ENCODE measurements at regions not wholly inside any gene's neighbourhood (a gene's known extent, or its start where the extent isn't known, plus 50 kb on each side); places are given as distances from the start of the nearest gene placed in this dataset.

DNA sequence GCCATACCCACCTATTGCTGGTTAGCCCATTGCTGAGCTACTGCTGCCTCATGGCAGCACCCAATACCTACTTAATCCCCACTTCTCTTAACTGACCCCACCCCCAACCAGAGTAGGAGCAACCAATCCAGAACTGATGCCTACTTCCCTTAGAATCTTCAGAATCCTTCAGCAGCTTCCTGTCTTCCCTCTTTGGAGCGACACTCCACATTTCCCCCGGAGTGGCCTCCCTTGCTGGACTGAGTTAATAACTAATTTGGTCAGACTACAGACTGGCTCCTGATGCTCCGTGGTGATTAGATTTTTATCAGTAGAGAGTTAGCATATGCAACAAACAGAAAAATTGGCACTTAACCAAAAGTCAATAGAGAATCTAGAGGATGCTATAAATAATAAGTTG is 51.2 kb upstream of the UBR2 start:
- ChIA-PET POLR2A (interaction anchor here (1.2 kb wide), 1 partner anchor 60 kb away, joined by 4 read pairs; no protein-coding TSS in a partner anchor), CTCF (interaction anchor here (0.7 kb wide), 1 partner anchor 446 kb away, joined by 3 read pairs; no protein-coding TSS in a partner anchor)
- no peak for TF ChIP-seq BHLHE40 (IDR thresholded peaks at IDR 0.05; ENCODE audit: borderline replicate concordance)
- no peak for TF ChIP-seq TARDBP (IDR thresholded peaks at IDR 0.05)
- TF ChIP-seq NFRKB (IDR thresholded peaks at IDR 0.05), result no peak
- TF ChIP-seq, protein P1, sequence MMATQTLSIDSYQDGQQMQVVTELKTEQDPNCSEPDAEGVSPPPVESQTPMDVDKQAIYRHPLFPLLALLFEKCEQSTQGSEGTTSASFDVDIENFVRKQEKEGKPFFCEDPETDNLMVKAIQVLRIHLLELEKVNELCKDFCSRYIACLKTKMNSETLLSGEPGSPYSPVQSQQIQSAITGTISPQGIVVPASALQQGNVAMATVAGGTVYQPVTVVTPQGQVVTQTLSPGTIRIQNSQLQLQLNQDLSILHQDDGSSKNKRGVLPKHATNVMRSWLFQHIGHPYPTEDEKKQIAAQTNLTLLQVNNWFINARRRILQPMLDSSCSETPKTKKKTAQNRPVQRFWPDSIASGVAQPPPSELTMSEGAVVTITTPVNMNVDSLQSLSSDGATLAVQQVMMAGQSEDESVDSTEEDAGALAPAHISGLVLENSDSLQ (IDR thresholded peaks at IDR 0.05), result no peak
- TF ChIP-seq ARNT (IDR thresholded peaks at IDR 0.05), result no peak
- TF ChIP-seq FOXK2 (IDR thresholded peaks at IDR 0.05), result no peak
- no peak for TF ChIP-seq HDGF (IDR thresholded peaks at IDR 0.05; ENCODE audit: borderline replicate concordance)
- no peak for TF ChIP-seq FOXA1 (IDR thresholded peaks at IDR 0.05)
- TF ChIP-seq SP1 (IDR thresholded peaks at IDR 0.05), result no peak
- no peak for TF ChIP-seq FOXM1 (IDR thresholded peaks at IDR 0.05; ENCODE audit: borderline replicate concordance)
- TF ChIP-seq CTBP1 (IDR thresholded peaks at IDR 0.05; ENCODE audit: borderline replicate concordance), result no peak
- no peak for TF ChIP-seq ZNF384 (IDR thresholded peaks at IDR 0.05)
- TF ChIP-seq SUZ12 (IDR thresholded peaks at IDR 0.05), result no peak
- TF ChIP-seq L3MBTL2 (conservative IDR thresholded peaks at IDR 0.05), result no peak
- no peak for TF ChIP-seq ELF4 (IDR thresholded peaks at IDR 0.05)
- no peak for TF ChIP-seq LEF1 (IDR thresholded peaks at IDR 0.05; ENCODE audit: borderline replicate concordance)
- DNase-seq (ENCODE audit: extremely low spot score), result no peak

DNA sequence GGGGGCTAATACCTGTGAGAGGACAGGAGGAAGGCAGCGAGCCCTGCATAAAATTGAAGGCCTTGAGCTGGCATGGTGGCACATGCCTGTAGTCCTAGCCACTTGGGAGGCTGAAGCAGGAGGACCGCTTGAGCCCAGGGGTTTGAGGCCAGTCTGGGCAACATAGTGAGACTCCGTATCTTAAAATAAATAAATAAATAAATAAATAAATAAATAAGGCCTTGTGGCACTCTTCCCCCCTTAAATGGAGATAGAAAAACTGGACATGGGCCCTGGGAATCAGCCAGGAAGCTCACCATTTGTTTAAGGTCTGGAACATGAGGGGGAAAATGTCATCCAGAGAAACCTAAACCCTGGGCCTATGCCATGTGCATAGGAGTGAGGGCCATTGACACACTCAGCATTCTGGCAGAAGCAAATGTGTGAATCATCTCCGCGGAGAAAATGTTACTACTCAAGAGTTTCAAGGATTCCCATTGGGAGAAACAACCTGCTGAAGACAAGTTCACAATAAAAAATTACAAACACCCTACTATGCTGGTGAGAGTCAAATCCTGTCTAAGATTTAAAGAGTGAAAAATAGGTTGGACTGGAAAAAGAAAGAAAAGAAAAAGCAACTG is 51.9 kb upstream of the UBR2 start:
- TF ChIP-seq ARNT (IDR thresholded peaks at IDR 0.05) (no peak), HDGF (IDR thresholded peaks at IDR 0.05; ENCODE audit: borderline replicate concordance) (no peak), SUZ12 (IDR thresholded peaks at IDR 0.05) (no peak), SP1 (IDR thresholded peaks at IDR 0.05) (no peak), TARDBP (IDR thresholded peaks at IDR 0.05) (no peak), LEF1 (IDR thresholded peaks at IDR 0.05; ENCODE audit: borderline replicate concordance) (no peak), CTBP1 (IDR thresholded peaks at IDR 0.05; ENCODE audit: borderline replicate concordance) (no peak), BHLHE40 (IDR thresholded peaks at IDR 0.05; ENCODE audit: borderline replicate concordance) (no peak), NFRKB (IDR thresholded peaks at IDR 0.05) (no peak), FOXK2 (IDR thresholded peaks at IDR 0.05) (no peak), ZNF384 (IDR thresholded peaks at IDR 0.05) (no peak), L3MBTL2 (conservative IDR thresholded peaks at IDR 0.05) (no peak)
- DNase-seq (ENCODE audit: extremely low spot score), result no peak
- CTCF ChIA-PET, result no interaction called here
- POLR2A ChIA-PET, result interaction anchor here (1.2 kb wide), 1 partner anchor 59 kb away, joined by 4 read pairs; no protein-coding TSS in a partner anchor

DNA sequence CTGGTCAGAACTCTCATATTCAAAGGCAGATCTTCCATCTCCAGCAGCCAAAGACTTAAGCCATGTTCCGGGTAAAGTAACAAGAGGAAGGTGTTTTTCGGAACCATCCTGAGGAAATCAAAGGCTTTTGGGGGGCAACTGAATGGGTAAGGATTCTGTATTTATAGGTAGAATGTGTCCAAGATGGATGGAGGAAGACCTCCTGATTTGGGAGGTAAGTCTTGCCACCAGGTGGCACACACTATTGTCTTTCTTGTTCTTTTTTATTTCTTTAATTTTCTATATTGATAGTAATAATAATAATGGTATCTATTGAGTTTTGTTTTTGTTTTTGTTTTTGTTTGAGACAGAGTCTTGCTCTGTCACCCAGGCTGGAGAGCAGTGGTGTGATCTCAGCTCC is 53.0 kb upstream of the UBR2 start:
- CTCF ChIA-PET, result interaction anchor here (0.6 to 1.0 kb wide), 2 partner anchors 50 to 1834 kb away, joined by 3 to 4 read pairs; no protein-coding TSS in a partner anchor
- POLR2A ChIA-PET, result no interaction called here
- no peak for TF ChIP-seq LEF1 (IDR thresholded peaks at IDR 0.05; ENCODE audit: borderline replicate concordance)
- no peak for TF ChIP-seq FOXK2 (IDR thresholded peaks at IDR 0.05)
- TF ChIP-seq FOXA1 (IDR thresholded peaks at IDR 0.05), result no peak
- DNase-seq (ENCODE audit: extremely low spot score), result no peak

DNA sequence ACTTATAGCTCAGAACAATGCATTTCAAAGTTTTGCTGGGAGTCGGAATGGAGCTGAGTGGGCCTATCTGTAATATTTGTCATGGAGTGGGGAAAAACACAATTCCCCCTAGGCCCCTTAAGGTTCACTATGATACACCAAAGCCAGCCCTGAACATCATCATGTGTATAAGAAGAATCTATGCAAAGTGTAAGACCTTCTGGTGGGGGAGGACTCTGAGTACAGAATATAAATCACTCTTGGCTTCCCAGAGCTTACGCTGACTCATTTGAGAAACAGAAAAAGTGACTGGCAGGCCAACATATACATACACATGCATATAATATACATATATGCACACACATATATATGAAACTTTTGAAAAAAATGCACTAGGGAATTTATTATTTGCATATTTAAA is 54.1 kb upstream of the UBR2 start:
- TF ChIP-seq FOXM1 (IDR thresholded peaks at IDR 0.05; ENCODE audit: borderline replicate concordance), result no peak
- no peak for TF ChIP-seq ELF4 (IDR thresholded peaks at IDR 0.05)
- no peak for TF ChIP-seq ARNT (IDR thresholded peaks at IDR 0.05)
- TF ChIP-seq LEF1 (IDR thresholded peaks at IDR 0.05; ENCODE audit: borderline replicate concordance), result no peak
- no peak for TF ChIP-seq FOXK2 (IDR thresholded peaks at IDR 0.05)
- no peak for TF ChIP-seq HDGF (IDR thresholded peaks at IDR 0.05; ENCODE audit: borderline replicate concordance)
- TF ChIP-seq TARDBP (IDR thresholded peaks at IDR 0.05), result no peak
- no peak for TF ChIP-seq NFRKB (IDR thresholded peaks at IDR 0.05)
- TF ChIP-seq L3MBTL2 (conservative IDR thresholded peaks at IDR 0.05), result no peak
- no peak for TF ChIP-seq SUZ12 (IDR thresholded peaks at IDR 0.05)
- TF ChIP-seq, protein P1 (IDR thresholded peaks at IDR 0.05), result no peak
- no peak for DNase-seq (ENCODE audit: extremely low spot score)
- ChIA-PET POLR2A (no interaction called here), CTCF (interaction anchor here (1.0 kb wide), 1 partner anchor 48 kb away, joined by 3 read pairs; no protein-coding TSS in a partner anchor)

DNA sequence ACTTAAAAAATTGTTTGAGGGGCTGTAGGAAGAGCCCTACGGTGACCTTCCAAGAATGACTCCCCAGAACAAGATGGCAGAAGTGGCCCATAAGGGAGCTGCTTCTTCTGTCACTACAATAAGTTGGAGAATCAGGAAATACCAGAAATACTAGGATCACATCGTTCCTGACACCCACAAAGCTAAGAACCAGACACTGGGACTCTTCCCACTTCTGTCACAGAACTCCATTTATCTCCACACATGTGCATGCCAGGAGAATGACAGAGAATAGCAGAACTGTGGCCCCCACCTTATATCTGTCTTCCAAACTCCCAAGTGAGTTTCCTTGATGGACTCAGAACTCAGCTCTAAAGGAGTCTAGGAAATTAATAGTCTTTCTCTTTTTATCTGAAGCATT is 54.6 kb upstream of the UBR2 start:
- POLR2A ChIA-PET, result no interaction called here
- no peak for DNase-seq (ENCODE audit: extremely low spot score)
- CTCF ChIA-PET, result interaction anchor here (0.5 to 0.9 kb wide), 2 partner anchors 56 to 872 kb away, joined by 3 to 4 read pairs; no protein-coding TSS in a partner anchor
- TF ChIP-seq ELF4 (IDR thresholded peaks at IDR 0.05) (no peak), FOXM1 (IDR thresholded peaks at IDR 0.05; ENCODE audit: borderline replicate concordance) (no peak), FOXA1 (IDR thresholded peaks at IDR 0.05) (no peak), ZNF384 (IDR thresholded peaks at IDR 0.05) (no peak), BHLHE40 (IDR thresholded peaks at IDR 0.05; ENCODE audit: borderline replicate concordance) (no peak), L3MBTL2 (conservative IDR thresholded peaks at IDR 0.05) (no peak), TARDBP (IDR thresholded peaks at IDR 0.05) (no peak)

DNA sequence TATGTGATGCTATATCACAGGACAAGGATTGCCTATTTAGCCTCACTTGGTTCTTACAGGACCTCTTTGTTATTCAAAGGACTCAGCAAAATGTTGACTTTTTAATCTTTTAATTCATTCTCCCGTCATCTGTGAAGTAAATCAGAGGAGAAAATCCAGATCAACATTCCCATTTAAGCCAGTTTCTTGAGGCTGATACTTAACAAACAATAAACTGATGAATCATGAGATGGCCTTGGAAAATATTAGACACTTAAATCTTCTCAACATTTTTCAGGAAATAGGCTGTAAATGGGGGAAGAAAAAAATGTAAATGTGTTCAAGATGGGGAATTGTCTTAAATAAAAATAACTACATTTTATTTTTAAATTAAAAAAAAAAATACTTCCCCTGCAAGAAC is 55.9 kb upstream of the UBR2 start:
- CTCF ChIA-PET, result no interaction called here
- POLR2A ChIA-PET, result no interaction called here
- TF ChIP-seq LEF1 (IDR thresholded peaks at IDR 0.05; ENCODE audit: borderline replicate concordance) (no peak), FOXK2 (IDR thresholded peaks at IDR 0.05) (no peak), TARDBP (IDR thresholded peaks at IDR 0.05) (no peak), NFRKB (IDR thresholded peaks at IDR 0.05) (no peak), FOXA1 (IDR thresholded peaks at IDR 0.05) (no peak), ZNF384 (IDR thresholded peaks at IDR 0.05) (no peak), BHLHE40 (IDR thresholded peaks at IDR 0.05; ENCODE audit: borderline replicate concordance) (no peak)
- no peak for DNase-seq (ENCODE audit: extremely low spot score)

DNA sequence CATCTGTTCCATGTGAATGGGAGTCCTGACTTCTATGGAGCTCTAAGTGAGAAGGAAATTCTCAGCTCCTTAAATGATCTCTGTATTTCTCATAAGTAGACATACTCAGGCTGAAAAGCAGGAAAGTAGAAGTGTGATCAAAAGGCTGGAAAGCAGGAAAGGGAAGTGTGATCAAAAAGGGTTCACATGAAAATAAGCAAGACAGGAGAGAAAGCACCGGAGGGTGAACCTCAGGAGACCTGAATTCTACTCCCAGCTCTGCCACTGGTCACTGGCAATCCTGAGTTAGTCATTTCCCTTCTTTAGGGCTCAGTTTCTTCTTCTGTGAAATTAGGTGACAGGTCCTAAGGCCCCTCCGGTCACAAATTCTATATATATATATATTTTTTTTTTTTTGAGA is 55.5 kb upstream of the TRERF1 start:
- TF ChIP-seq LEF1 (IDR thresholded peaks at IDR 0.05; ENCODE audit: borderline replicate concordance) (no peak), NFRKB (IDR thresholded peaks at IDR 0.05) (no peak), FOXA1 (IDR thresholded peaks at IDR 0.05) (no peak)
- CTCF ChIA-PET, result no interaction called here

More for the DNA sequence above, 55.5 kb upstream of the TRERF1 start:
- no peak for DNase-seq (ENCODE audit: extremely low spot score)
- POLR2A ChIA-PET, result no interaction called here

All from HEK293T (cell line).